Activated T-helper 17 cell treated with anti-CD3 and anti-CD28 coated beads, Interleukin-2, amount 50 U/mL, for 72 hours (primary cell): ENCODE measurements at regions not wholly inside any gene's neighbourhood (a gene's known extent, or its start where the extent isn't known, plus 50 kb on each side); places are given as distances from the start of the nearest gene placed in this dataset.

Experiments used
- ATAC-seq: fragments of 150-1000 bp; cut with Tn5 transposase; replicated peaks from 2 replicates; pipeline ENCODE4 v1.10.0; 2021; ENCODE audit warnings: mild to moderate bottlenecking, moderate library complexity
- H3K27ac Mint-ChIP-seq: one replicate; pipeline ENCODE4 v1.8.0; 2022; ENCODE audit warnings: mixed read lengths
- H3K27me3 Mint-ChIP-seq: one replicate; pipeline ENCODE4 v1.8.0; 2022; ENCODE audit warnings: mixed read lengths
- H3K36me3 Mint-ChIP-seq: one replicate; pipeline ENCODE4 v1.8.0; 2022; ENCODE audit warnings: low read depth, mild to moderate bottlenecking, mixed read lengths
- H3K4me1 Mint-ChIP-seq: one replicate; pipeline ENCODE4 v1.8.0; 2022; ENCODE audit warnings: mixed read lengths
- H3K4me3 Mint-ChIP-seq: one replicate; pipeline ENCODE4 v1.8.0; 2022; ENCODE audit warnings: mild to moderate bottlenecking, mixed read lengths
- H3K9me3 Mint-ChIP-seq: one replicate; pipeline ENCODE4 v1.8.0; 2022; ENCODE audit warnings: mixed read lengths

DNA sequence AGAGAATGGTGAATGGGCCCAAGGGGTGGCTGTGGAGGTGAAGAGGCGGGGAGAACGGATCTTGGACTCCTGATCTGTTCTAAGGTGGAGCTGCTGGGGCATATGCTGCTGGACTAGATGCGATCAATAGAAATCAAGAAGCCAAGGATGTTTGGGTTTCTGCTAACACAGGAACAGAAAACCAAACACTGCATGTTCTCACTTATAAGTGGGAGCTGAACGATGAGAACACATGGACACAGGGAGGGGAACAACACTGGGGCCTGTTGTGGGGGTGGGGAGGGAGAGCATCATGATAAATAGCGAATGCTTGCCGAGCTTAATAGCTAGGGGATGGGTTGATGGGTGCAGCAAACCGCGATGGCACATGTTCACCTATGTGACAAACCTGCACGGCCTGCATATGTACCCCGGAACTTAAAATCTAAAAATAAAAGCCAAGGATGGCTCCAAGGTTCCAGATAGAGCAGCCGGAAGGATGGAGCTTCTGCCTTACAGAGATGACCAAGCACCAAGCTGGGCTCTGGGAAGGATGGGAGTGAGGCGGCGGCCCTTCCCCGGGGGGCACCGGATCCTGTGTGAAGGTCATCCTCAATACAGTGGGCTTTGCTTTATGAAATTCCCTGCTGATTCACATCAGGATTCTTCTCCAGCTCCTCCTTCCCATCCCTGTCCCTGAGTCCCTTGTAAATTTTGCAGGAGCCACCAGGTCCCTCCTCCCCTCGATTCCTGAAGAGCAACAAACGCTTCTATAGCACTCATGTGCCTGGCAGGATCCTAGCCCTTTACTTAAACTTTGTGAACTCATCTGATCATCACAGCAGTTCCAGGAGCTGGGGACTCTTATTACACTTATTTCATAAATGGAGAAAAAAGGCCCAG, 109.2 kb upstream of the PTPN1 start:
- Mint-ChIP-seq H3K27me3 (peaks cover 12% of the 10 kb centered on the region), H3K9me3 (no peaks in the 10 kb centered on the region), H3K27ac (no peak overlapping the region), H3K36me3 (no peaks in the 10 kb centered on the region), H3K4me3 (no peak overlapping the region), H3K4me1 (no peaks in the 10 kb centered on the region)
- no peak for ATAC-seq

DNA sequence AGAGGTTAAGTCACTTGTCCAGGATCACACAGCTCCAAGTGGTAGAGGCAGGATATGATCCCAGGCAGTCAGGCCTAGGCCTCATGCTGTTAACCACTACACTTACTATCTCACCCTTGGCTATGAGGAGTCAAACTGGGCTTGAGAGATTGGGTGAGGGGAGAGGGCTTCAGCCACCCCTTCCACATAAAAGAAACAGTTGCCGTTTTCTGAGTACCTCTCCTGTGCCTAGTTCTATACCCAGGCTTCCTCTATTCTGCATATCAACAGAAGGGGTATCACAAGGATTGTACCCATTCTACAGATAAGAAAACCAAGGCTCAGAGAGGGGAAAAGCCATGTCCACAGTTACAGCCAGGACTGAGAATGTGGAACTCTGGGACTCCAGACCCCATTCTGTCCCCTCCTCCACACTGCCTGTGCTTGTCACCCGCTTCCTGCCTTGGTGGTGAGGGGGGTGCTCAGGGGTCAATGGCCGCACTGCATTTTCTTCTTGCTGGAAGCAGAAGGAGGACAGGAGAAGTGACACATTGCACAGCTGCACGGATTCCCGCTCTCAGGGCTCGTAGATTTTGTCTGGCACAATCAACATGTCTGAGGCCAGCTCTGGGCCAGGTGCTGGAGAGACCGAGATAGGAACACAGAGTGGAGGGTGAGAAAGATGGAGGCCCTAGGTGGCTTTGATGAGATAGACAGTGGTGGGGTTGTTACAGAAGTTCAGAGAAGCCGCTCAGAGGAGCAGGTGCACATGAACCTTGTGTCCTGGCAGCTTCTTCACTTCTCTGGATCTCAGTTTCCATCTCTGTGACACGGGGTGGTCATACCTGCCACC, 108.4 kb upstream of the PTPN1 start:
- no peaks in the 10 kb centered on the region for H3K4me1 Mint-ChIP-seq
- no peaks in the 10 kb centered on the region for H3K9me3 Mint-ChIP-seq
- H3K36me3 Mint-ChIP-seq = no peaks in the 10 kb centered on the region
- no peak overlapping the region for H3K27ac Mint-ChIP-seq
- H3K4me3 Mint-ChIP-seq = no peak overlapping the region
- H3K27me3 Mint-ChIP-seq = peaks cover 16% of the 10 kb centered on the region
- no peak for ATAC-seq

DNA sequence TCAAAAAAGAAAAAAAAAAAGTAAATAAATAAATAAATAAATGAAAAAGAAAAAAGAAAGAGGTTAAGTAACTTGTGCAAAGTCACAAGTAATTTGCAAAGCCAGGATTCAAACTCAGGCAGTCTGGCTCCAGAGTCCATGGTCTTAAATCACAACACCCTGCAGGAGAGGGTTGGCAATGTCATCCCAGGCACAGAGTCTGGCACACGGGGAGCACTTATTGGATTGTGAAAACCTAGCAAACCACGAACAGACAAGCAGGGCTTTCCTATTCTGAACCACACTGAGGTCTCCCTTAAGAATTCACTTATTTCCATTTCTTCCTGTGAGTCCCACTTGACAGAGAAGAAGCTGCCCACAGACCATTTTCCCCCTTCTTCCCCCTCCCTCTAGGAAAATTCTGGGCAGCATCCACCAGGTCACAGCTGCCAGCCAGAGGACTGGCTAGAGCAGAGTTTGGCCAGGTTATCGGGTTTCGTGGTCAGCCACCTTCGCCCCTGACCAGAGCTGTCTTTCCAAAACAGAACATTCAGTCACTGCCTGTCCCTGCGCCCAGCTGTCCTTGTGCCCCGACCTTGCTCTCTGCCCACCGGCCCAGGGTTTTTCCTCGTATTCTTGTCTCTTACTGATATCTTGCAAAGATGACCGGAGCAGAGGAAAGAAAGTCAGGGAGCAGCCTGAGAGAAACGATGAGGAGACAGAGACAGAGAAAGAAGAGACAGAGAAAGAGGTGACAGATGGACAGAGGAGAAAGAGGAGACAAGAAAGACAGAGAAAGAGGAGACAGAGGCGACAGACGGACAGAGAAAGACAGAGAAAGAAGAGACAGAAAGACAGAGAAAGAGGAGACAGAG, 106.4 kb upstream of the PTPN1 start:
- Mint-ChIP-seq H3K9me3 (no peaks in the 10 kb centered on the region), H3K36me3 (no peaks in the 10 kb centered on the region), H3K4me1 (no peaks in the 10 kb centered on the region), H3K27ac (peak overlapping the region; percentile 23), H3K27me3 (peaks cover 20% of the 10 kb centered on the region), H3K4me3 (no peak overlapping the region)
- ATAC-seq = no peak

DNA sequence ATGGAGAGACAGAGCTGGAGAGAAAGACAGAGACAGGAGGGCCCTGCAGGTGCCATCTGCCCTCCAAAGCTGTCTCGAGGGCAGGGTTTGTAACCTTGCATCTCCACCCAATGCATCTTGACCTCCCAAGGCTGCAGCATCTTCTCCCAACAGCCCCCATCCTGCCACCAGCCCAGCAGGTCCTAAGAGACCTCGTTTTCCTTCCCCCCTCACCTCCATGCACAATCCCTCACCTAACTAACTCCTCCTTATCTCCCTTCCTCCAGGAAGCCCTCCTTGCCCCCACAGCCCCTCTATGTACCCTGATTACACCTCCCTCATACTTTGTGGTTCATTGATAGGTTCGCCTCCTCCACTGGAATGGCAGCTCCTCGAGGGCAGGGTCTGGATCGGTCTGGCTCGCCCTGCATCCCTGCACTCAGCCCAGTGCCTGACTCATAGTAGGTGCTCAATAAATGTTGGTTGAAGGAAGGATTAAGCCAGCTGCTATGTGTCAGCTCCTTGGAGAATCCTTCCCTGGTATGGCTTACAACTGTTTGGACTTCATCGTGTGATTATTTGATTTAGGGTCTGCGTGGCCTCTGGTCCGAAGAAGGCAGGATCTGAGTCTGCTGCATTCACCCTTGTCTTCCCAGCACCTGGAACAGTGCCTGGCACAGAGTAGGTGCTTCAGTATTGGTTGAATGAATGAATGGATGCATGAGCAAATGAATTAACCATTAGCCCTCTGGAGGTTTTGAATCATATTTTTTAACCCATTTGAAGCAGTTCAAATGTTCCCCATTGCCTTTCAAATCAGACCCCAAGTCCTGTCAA, 105.6 kb upstream of the PTPN1 start:
- Mint-ChIP-seq H3K27ac (peak overlapping the region; percentile 23), H3K27me3 (peaks cover 20% of the 10 kb centered on the region), H3K36me3 (no peaks in the 10 kb centered on the region), H3K4me1 (no peaks in the 10 kb centered on the region), H3K4me3 (no peak overlapping the region), H3K9me3 (no peaks in the 10 kb centered on the region)
- no peak for ATAC-seq

DNA sequence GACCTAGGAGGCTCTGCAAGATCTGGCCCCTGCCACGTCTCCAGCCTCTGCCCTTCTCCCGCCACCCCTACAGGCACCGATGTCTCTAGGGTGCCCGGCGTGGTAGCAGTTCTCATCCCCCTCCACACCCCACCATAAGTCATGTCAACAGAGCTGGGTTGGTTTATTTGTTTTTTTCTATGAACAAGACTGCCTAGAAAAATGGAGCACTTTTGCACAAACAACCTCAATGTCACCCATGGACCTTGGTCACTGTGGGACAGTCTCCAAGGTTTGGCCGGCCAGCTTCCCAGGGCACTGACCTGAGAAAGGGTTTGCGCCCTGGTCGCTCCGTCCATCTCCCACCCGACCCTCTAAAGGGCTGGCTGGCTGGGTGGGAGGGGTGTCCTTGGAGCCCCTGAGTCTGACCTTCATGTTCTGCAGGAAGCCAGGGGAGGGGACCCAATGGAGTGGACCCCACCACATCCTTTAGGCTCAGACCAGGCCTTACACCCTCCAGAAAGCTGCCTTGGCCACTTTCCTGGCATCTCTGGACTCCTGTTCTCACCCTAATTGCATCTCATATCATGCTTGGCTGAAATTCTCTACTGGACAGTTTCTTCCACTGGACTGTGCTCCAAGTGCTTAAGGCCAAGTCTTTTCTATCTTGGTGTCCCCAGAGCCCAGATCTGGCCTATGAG, 104.8 kb upstream of the PTPN1 start:
- H3K27me3 Mint-ChIP-seq = peaks cover 20% of the 10 kb centered on the region
- no peak overlapping the region for H3K27ac Mint-ChIP-seq
- H3K4me3 Mint-ChIP-seq = no peak overlapping the region
- ATAC-seq = no peak
- H3K4me1 Mint-ChIP-seq = no peaks in the 10 kb centered on the region
- H3K36me3 Mint-ChIP-seq = no peaks in the 10 kb centered on the region
- H3K9me3 Mint-ChIP-seq = no peaks in the 10 kb centered on the region

DNA sequence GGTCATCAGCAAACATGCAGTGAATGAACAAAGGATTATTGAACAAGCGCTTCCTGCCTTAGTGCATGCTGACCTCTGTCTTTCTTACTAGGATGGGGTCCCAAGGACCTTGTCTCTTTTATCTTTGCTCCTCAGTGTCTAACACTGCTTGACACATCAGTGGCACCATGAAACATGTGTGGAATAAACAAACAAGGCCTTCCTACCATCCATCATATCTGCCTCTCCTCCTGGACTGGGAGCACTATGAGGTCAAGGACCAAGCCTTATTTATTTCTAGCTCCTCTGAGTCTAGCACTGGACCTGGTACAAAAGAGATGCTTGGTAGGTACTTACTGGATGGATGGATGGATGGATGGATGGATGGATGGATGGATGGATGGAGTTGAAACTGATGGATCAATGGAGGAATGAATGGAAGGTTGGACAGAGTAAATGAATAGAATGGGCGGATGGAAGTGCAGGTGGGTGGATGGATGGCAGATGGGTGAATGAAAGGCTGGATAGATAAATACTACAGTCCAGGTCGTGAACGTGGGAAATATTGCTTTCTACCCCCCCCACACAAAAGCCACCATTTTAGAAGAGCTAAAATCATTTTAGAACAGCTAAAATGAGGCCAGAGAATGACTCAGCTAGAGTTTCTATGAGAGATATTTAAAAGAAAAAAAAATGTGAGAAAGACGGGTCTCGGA, 104.1 kb upstream of the PTPN1 start:
- Mint-ChIP-seq H3K4me3 (no peak overlapping the region), H3K36me3 (no peaks in the 10 kb centered on the region), H3K9me3 (no peaks in the 10 kb centered on the region), H3K27me3 (peaks cover 20% of the 10 kb centered on the region), H3K4me1 (no peaks in the 10 kb centered on the region), H3K27ac (no peak overlapping the region)
- ATAC-seq = no peak

DNA sequence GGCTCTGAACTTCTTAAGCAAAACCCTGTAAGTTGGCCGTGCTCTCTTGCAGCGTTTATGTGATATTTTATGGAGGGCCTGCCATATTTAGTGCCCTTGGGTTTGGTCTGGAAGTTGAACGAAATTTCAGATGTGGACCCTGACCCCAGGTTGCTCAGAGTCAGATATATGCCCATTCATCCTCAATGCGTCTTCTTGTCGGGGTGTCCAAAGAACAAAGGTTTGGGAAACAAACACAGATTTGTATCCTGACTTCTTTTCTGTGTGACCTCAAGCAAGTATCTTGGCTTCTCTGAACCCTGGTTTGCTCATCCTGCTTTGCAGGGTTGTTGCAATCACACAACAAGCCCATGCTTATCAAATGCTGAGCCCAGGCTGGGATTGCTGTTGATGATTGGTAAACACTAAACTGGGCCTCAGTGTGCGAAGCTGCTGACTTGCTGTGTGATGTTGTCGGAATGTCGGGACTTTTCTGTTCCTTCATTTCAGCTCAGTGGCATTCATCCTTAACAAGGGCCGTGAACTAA, 103.5 kb upstream of the PTPN1 start:
- Mint-ChIP-seq H3K36me3 (no peaks in the 10 kb centered on the region), H3K4me3 (no peak overlapping the region), H3K4me1 (no peaks in the 10 kb centered on the region), H3K27ac (no peak overlapping the region), H3K27me3 (peaks cover 20% of the 10 kb centered on the region), H3K9me3 (no peaks in the 10 kb centered on the region)
- ATAC-seq = no peak

DNA sequence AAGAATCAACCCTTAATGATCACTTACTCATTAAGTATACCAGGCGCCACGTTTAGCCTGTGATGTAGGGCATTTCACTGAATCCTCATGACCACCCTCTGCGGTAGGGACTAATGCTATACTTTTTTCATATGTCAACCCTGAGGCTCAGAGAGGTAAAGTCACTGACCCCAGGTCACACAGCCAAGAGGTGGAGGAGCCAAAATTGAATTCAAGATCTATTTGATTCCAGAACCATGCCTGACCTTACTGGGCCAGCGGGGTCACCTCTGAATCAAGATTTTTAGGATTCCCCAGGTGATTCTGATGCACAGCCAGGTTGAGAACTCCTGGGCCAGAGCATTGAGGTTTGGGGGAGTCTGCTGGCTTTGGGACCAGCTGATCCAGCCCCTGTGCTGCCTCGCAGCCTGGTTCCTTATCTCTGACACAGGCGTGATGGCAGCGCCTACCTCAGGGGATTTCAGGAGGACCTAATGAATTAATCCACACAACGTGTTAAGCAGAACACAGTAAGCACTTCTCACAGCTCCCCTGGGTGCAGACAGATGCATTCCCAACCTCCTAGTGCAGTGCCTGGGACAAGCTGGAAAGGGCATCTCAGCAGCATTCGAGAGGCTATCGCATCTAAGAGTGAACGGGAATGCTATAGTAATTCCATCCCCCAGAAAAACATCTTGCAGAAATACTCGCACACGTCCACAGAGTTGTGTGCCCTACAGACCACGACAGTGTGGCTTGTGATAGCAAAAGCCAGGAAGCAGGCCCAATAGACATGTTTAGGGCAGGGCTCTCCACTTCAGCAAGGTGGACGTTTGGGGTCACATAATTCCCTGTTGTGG, 101.4 kb upstream of the PTPN1 start:
- no peak overlapping the region for H3K27ac Mint-ChIP-seq
- H3K36me3 Mint-ChIP-seq = no peaks in the 10 kb centered on the region
- peaks cover 23% of the 10 kb centered on the region for H3K27me3 Mint-ChIP-seq
- H3K4me3 Mint-ChIP-seq = no peak overlapping the region
- ATAC-seq = no peak
- no peaks in the 10 kb centered on the region for H3K9me3 Mint-ChIP-seq
- H3K4me1 Mint-ChIP-seq = no peaks in the 10 kb centered on the region

DNA sequence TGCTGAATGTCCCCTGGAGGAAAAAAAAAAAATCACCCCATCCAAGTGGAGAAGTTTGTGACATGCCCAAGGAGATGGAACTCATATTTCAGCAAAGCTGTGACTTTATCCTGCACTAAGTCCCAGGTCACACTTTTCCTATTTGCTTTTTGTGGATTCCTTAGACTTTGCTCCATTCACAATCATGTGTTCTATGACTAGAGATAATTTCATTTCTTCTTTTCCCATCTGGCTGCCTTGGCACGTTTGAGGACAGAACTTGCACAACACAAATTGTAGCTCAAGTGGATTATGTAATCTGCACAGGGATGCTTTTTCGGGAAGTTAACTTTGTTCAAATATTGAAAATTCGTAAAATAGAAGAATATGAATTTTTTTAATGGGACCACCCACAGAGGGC, 100.7 kb upstream of the PTPN1 start:
- Mint-ChIP-seq H3K36me3 (no peaks in the 10 kb centered on the region), H3K27ac (no peak overlapping the region), H3K27me3 (peaks cover 17% of the 10 kb centered on the region), H3K4me1 (no peaks in the 10 kb centered on the region), H3K4me3 (no peak overlapping the region), H3K9me3 (no peaks in the 10 kb centered on the region)
- no peak for ATAC-seq

DNA sequence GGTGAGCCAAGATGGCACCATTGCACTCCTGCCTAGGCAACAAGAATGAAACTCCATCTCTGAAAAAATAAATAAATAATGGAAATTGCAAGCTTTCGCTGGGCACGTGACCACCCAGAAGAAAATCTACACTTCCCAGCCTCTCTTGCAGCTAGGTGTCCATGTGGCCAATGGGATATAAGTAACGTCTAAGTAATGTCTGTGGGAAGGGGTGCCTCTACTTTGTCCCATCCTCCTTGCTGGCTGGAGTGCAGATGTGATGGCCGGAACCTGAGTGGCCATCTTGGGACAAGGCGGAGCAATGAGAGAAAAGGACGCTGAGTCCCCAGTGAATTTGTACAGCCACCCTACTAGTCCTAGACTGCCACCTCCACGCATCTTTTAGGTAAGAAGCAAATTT, 99.8 kb upstream of the PTPN1 start:
- Mint-ChIP-seq H3K4me1 (no peaks in the 10 kb centered on the region), H3K4me3 (no peak overlapping the region), H3K36me3 (no peaks in the 10 kb centered on the region), H3K27me3 (peaks cover 12% of the 10 kb centered on the region), H3K9me3 (no peaks in the 10 kb centered on the region), H3K27ac (no peak overlapping the region)
- no peak for ATAC-seq

DNA sequence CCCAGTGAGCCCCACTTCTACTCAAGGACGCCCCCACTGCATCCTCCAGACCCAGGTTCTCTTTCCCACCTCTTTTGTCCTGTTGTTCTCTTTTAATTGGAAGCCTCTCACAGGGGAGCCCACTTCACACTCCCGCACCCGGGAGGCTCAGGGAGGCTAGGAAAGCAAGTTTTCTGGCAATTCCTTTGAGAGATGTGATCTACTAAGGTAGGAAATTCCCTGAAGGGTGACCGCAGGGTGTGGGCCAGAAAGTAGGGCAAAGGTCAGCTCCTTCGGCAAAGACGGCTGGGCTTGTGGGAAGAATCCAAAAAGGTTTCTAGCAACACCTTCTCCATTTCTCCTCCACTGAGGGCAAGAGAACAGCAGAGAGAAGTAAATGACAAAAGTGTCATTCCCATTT, 98.1 kb upstream of the PTPN1 start:
- H3K36me3 Mint-ChIP-seq = no peaks in the 10 kb centered on the region
- no peaks in the 10 kb centered on the region for H3K4me1 Mint-ChIP-seq
- no peak overlapping the region for H3K27ac Mint-ChIP-seq
- H3K9me3 Mint-ChIP-seq = no peaks in the 10 kb centered on the region
- no peak for ATAC-seq
- H3K27me3 Mint-ChIP-seq = peaks cover 7% of the 10 kb centered on the region
- no peak overlapping the region for H3K4me3 Mint-ChIP-seq

DNA sequence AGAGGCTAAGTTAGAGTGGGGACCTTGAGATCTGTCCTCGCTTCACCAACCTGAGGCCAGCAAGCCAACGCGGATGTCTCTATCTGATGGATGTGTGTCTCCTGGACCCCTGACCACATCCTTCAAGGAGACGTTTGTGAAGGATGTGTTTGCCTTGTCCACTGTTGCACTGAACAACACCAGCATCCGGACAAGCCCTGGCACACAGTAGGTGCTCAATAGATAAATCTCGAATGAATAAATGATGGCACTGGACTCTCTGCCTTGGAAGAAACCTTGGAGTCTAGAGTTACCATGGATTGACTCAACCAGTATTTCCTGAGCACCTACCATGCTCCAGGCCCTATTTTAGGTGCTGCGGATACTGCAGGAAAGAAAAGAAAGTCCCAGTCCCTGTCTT, 97.7 kb upstream of the PTPN1 start:
- Mint-ChIP-seq H3K36me3 (no peaks in the 10 kb centered on the region), H3K4me1 (no peaks in the 10 kb centered on the region), H3K27ac (no peak overlapping the region), H3K9me3 (no peaks in the 10 kb centered on the region), H3K4me3 (no peak overlapping the region), H3K27me3 (peaks cover 7% of the 10 kb centered on the region)
- no peak for ATAC-seq
